ENCODE measurements at regions not wholly inside any gene's neighbourhood (a gene's known extent, or its start where the extent isn't known, plus 50 kb on each side); places are given as distances from the start of the nearest gene placed in this dataset.

- ATAC-seq (no peak), DNase-seq (no peak)
- Histone ChIP-seq H3K9me3 (no peaks in the 10 kb centered on the region), H3K27me3 (no peaks in the 10 kb centered on the region), H3K4me1 (no peaks in the 10 kb centered on the region), H3K27ac (no peak overlapping the region), H3K36me3 (replicated peaks in 1 of 2; ENCODE audit: insufficient read depth in 1 of 2, low read depth in 2 of 2) (no peaks in the 10 kb centered on the region), H3K4me3 (no peak overlapping the region)
- intact Hi-C loops (cut with DNase I), result no loop called here
- WGBS, 2 donors, result 41 to 51% methylated on average over 1 of the region's 1 CpG
- TF ChIP-seq CTCF (IDR thresholded peaks at IDR 0.05), result no peak
- no peak for TF ChIP-seq POLR2A (IDR thresholded peaks at IDR 0.05)
Observed at GRCh38 chr3:182041668-182042291, 330.1 kb downstream of the SOX2 start.

- H3K36me3 ChIP-seq (replicated peaks in 1 of 2; ENCODE audit: insufficient read depth in 1 of 2, low read depth in 2 of 2), result no peaks in the 10 kb centered on the region
Observed at GRCh38 chr3:182045736-182046135, 334.0 kb downstream of the SOX2 start.

GRCh38 chr3:182046166-182046764 lies 334.5 kb downstream of the SOX2 start:
- TF ChIP-seq CTCF (IDR thresholded peaks at IDR 0.05), result no peak
- TF ChIP-seq POLR2A (IDR thresholded peaks at IDR 0.05), result no peak
- H3K9me3 ChIP-seq, result no peaks in the 10 kb centered on the region
- no peak overlapping the region for H3K27ac ChIP-seq
- DNase-seq (no peak), ATAC-seq (no peak)
- no peaks in the 10 kb centered on the region for H3K4me1 ChIP-seq
- H3K36me3 ChIP-seq (replicated peaks in 1 of 2; ENCODE audit: insufficient read depth in 1 of 2, low read depth in 2 of 2), result no peaks in the 10 kb centered on the region
- intact Hi-C loops (cut with DNase I), result no loop called here
- WGBS, 2 donors, result 77% methylated on average over 11 of the region's 11 CpGs
- H3K4me3 ChIP-seq, result no peak overlapping the region
- no peaks in the 10 kb centered on the region for H3K27me3 ChIP-seq

More at GRCh38 chr3:182045736-182046135, 334.0 kb downstream of the SOX2 start:
- H3K27ac ChIP-seq, result no peak overlapping the region
- intact Hi-C loops (cut with DNase I), result no loop called here
- ATAC-seq (no peak), DNase-seq (no peak)
- H3K4me3 ChIP-seq, result no peak overlapping the region
- H3K27me3 ChIP-seq, result no peaks in the 10 kb centered on the region
- H3K9me3 ChIP-seq, result no peaks in the 10 kb centered on the region
- no peaks in the 10 kb centered on the region for H3K4me1 ChIP-seq
- TF ChIP-seq CTCF (IDR thresholded peaks at IDR 0.05), result no peak
- no peak for TF ChIP-seq POLR2A (IDR thresholded peaks at IDR 0.05)
- WGBS, 2 donors, result 57 to 71% methylated on average over 2 of the region's 2 CpGs

- intact Hi-C loops (cut with DNase I), result no loop called here
- H3K36me3 ChIP-seq (replicated peaks in 1 of 2; ENCODE audit: insufficient read depth in 1 of 2, low read depth in 2 of 2), result no peaks in the 10 kb centered on the region
- no peak for DNase-seq
- TF ChIP-seq POLR2A (IDR thresholded peaks at IDR 0.05) (no peak), CTCF (IDR thresholded peaks at IDR 0.05) (no peak)
- no peaks in the 10 kb centered on the region for H3K9me3 ChIP-seq
- no peak overlapping the region for H3K27ac ChIP-seq
- H3K4me3 ChIP-seq, result no peak overlapping the region
- H3K4me1 ChIP-seq, result no peaks in the 10 kb centered on the region
- 64 to 68% methylated on average over 3 of the region's 3 CpGs for WGBS, 2 donors
- ATAC-seq, result no peak
- H3K27me3 ChIP-seq, result no peaks in the 10 kb centered on the region
Observed at GRCh38 chr3:182050932-182051331, 339.2 kb downstream of the SOX2 start.

- 30% methylated on average over 1 of the region's 1 CpG for WGBS, 2 donors
- TF ChIP-seq POLR2A (IDR thresholded peaks at IDR 0.05), result no peak
- no peak for TF ChIP-seq CTCF (IDR thresholded peaks at IDR 0.05)
Observed at GRCh38 chr3:182052332-182052731, 340.6 kb downstream of the SOX2 start.

More at GRCh38 chr3:182052332-182052731, 340.6 kb downstream of the SOX2 start:
- H3K36me3 ChIP-seq (replicated peaks in 1 of 2; ENCODE audit: insufficient read depth in 1 of 2, low read depth in 2 of 2), result no peaks in the 10 kb centered on the region
- no peaks in the 10 kb centered on the region for H3K9me3 ChIP-seq
- no peaks in the 10 kb centered on the region for H3K27me3 ChIP-seq
- ATAC-seq (no peak), DNase-seq (no peak)
- intact Hi-C loops (cut with DNase I), result no loop called here
- H3K27ac ChIP-seq, result no peak overlapping the region
- H3K4me1 ChIP-seq, result no peaks in the 10 kb centered on the region
- no peak overlapping the region for H3K4me3 ChIP-seq

Measured in body of pancreas (tissue), 4 donors.